Upper lobe of left lung (tissue), 6 donors: ENCODE measurements at regions not wholly inside any gene's neighbourhood (a gene's known extent, or its start where the extent isn't known, plus 50 kb on each side); places are given as distances from the start of the nearest gene placed in this dataset.

ENCODE experiments used
- ATAC-seq, 2 donors: fragments of 200-7000 bp; cut with Tn5 transposase; one replicate each; pipeline ENCODE4 v1.9.1; 2022; ENCODE audit warnings: mild to moderate bottlenecking in 2 of 2, moderate library complexity in 2 of 2; ENCODE audit not compliant: low FRiP score in 2 of 2
- DNase-seq, 2 donors: peaks; one replicate each; pipeline ENCODE4 v3.0.0-alpha.2; 2019 to 2020
- H3K27ac ChIP-seq, 4 donors: fragments of 200-600 bp; sonication (generic); one replicate each; pipeline ENCODE4 v1.5.1; 2016 to 2019
- H3K27me3 ChIP-seq, 4 donors: fragments of 200-600 bp; sonication (generic); one replicate each; pipeline ENCODE4 v1.5.1; 2017 to 2019
- H3K36me3 ChIP-seq, 4 donors: fragments of 200-600 bp; sonication (generic); one replicate each; pipeline ENCODE4 v1.5.1; 2016 to 2019
- H3K4me1 ChIP-seq, 4 donors: fragments of 200-600 bp; sonication (generic); one replicate each; pipeline ENCODE4 v1.5.1; 2018 to 2019
- H3K4me3 ChIP-seq, 4 donors: fragments of 200-600 bp; sonication (generic); one replicate each; pipeline ENCODE4 v1.5.1; 2017 to 2019; ENCODE audit warnings: mild to moderate bottlenecking in 2 of 4, moderate library complexity in 1 of 4
- H3K9me3 ChIP-seq, 4 donors: fragments of 200-600 bp; sonication (generic); one replicate each; pipeline ENCODE4 v1.5.1; 2018 to 2019
- CTCF ChIP-seq, 6 experiments: fragments of 450-650 bp in 4 of 6; fragments of 200-600 bp in 2 of 6; sonication (generic) in 2 of 6; IDR thresholded peaks; one replicate each; pipeline ENCODE4 v1.5.1; 2016 to 2019; ENCODE audit warnings: antibody characterized with exemption in 6 of 6
- EP300 ChIP-seq, 4 donors: sonication (generic); formaldehyde crosslinking; IDR thresholded peaks; one replicate each; pipeline ENCODE4 v1.5.1; 2017; ENCODE audit warnings: antibody characterized with exemption in 4 of 4, control low read depth in 2 of 4
- POLR2A ChIP-seq, 4 donors: fragments of 450-650 bp; IDR thresholded peaks; one replicate each; pipeline ENCODE4 v1.5.1; 2016 to 2017; ENCODE audit warnings: antibody characterized with exemption in 4 of 4, mild to moderate bottlenecking in 2 of 4
- POLR2AphosphoS5 ChIP-seq, 2 donors: sonication (generic); formaldehyde crosslinking; IDR thresholded peaks; one replicate each; pipeline ENCODE4 v1.5.1; 2017; ENCODE audit warnings: antibody characterized with exemption in 2 of 2
- WGBS, 2 donors: methylation state at CpG; one replicate each; pipeline ENCODE4 v1.1.5; 2017 to 2018; 5-methylcytosine and 5-hydroxymethylcytosine counted together
- donor health status: DM: no; HTN: no; CAD: no; lungs with moderate emphysema.
- donor health status: DM: no; HTN: yes; CAD: no; lungs with severe emphysema.

DNA sequence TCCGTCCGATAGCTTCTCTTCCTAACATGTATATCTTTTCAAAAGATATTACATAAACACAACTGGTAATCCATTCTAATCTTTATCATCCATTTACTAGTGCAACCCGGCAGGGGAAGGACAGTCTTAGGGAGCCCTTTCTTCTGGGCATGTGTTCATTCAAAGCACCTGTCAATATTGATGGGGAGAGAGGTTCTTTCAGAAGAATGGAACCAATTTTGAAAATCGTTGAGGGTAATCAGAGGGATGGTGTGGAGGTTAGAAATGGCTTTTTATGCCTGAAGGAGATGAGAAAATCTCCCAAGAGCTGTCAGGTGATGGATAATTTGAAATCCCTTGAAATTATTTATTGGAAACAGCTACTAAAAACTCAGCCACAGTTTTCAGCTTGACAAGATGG lies 561.9 kb upstream of the DCC start:
- DNase-seq (no peak), ATAC-seq (no peak)
- Histone ChIP-seq H3K27me3 (no peaks in the 10 kb centered on the region), H3K9me3 (no peaks in the 10 kb centered on the region), H3K36me3 (no peaks in the 10 kb centered on the region), H3K4me3 (no peak overlapping the region), H3K27ac (no peak overlapping the region), H3K4me1 (no peaks in the 10 kb centered on the region)
- TF ChIP-seq EP300 (IDR thresholded peaks at IDR 0.05) (no peak), POLR2AphosphoS5 (IDR thresholded peaks at IDR 0.05) (no peak)
- 82 to 84% methylated on average over 4 of the region's 4 CpGs for WGBS, 2 donors

- no peaks in the 10 kb centered on the region for H3K27me3 ChIP-seq
- no peaks in the 10 kb centered on the region for H3K4me1 ChIP-seq
- DNase-seq = no peak
- no peaks in the 10 kb centered on the region for H3K9me3 ChIP-seq
- H3K4me3 ChIP-seq = no peak overlapping the region
- WGBS, 2 donors = 81 to 85% methylated on average over 1 of the region's 1 CpG
- no peak overlapping the region for H3K27ac ChIP-seq
- H3K36me3 ChIP-seq = no peaks in the 10 kb centered on the region
- no peak for ATAC-seq
- TF ChIP-seq POLR2A (IDR thresholded peaks at IDR 0.05) = no peak
- TF ChIP-seq CTCF (IDR thresholded peaks at IDR 0.05) = no peak
- no peak for TF ChIP-seq POLR2AphosphoS5 (IDR thresholded peaks at IDR 0.05)
- no peak for TF ChIP-seq EP300 (IDR thresholded peaks at IDR 0.05)
Observed at GRCh38 chr18:51789871-51790270, 550.1 kb upstream of the DCC start.

DNA sequence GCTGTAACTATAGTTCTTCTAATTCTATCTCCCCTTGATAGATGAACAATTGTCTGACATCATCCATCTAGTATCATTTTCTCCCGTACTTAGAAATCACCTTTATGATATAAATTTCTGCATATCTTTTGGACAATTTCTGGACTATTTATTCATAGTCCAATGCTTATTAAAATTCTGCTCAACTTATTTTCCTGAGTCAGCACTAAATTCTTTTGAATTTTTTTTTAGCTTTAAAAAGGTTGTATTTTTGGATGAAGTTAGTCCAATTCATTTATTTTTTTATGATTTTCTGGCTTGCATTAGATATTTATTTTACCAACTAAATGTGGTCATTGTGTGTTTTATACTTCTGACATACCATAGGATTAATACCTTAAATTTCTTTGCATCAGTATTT lies 538.5 kb upstream of the DCC start:
- H3K9me3 ChIP-seq = no peaks in the 10 kb centered on the region
- TF ChIP-seq CTCF (IDR thresholded peaks at IDR 0.05) (no peak), EP300 (IDR thresholded peaks at IDR 0.05) (no peak), POLR2AphosphoS5 (IDR thresholded peaks at IDR 0.05) (no peak), POLR2A (IDR thresholded peaks at IDR 0.05) (no peak)
- DNase-seq = no peak
- H3K36me3 ChIP-seq = no peaks in the 10 kb centered on the region
- no peak overlapping the region for H3K4me3 ChIP-seq
- H3K27ac ChIP-seq = no peak overlapping the region
- H3K4me1 ChIP-seq = no peaks in the 10 kb centered on the region
- 84 to 90% methylated on average over 1 of the region's 1 CpG for WGBS, 2 donors
- ATAC-seq = no peak
- H3K27me3 ChIP-seq = no peaks in the 10 kb centered on the region

GRCh38 chr18:51802569-51803428 lies 537.2 kb upstream of the DCC start:
- Histone ChIP-seq H3K27me3 (no peaks in the 10 kb centered on the region), H3K4me1 (no peaks in the 10 kb centered on the region), H3K36me3 (no peaks in the 10 kb centered on the region), H3K4me3 (no peak overlapping the region), H3K9me3 (no peaks in the 10 kb centered on the region), H3K27ac (no peak overlapping the region)
- DNase-seq = no peak
- TF ChIP-seq POLR2A (IDR thresholded peaks at IDR 0.05) = no peak
- no peak for TF ChIP-seq POLR2AphosphoS5 (IDR thresholded peaks at IDR 0.05)
- no peak for TF ChIP-seq EP300 (IDR thresholded peaks at IDR 0.05)
- no peak for TF ChIP-seq CTCF (IDR thresholded peaks at IDR 0.05)
- 88 to 94% methylated on average over 4 of the region's 4 CpGs for WGBS, 2 donors
- ATAC-seq = no peak

DNA sequence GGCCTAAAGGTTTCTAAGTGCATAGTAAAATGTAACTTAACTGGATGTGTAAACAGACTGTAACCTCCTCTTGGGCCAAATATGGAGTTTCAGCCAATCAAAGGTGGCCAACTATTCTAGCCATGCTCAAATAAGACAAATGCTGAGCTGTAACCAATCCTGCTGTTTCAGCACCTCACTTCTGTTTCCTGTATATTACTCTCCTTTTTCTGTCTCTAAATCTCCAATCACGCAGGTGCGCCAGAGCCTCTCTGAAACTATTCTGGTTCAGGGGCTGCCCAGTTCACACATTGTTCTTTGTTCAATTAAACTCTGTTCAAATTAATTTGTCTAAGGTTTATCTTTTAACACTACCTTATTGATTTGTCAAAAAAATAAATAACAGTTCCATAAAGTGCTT lies 532.7 kb upstream of the DCC start:
- Histone ChIP-seq H3K27me3 (no peaks in the 10 kb centered on the region), H3K36me3 (no peaks in the 10 kb centered on the region), H3K9me3 (no peaks in the 10 kb centered on the region), H3K4me3 (no peak overlapping the region), H3K27ac (no peak overlapping the region), H3K4me1 (no peaks in the 10 kb centered on the region)
- WGBS, 2 donors = 98 to 100% methylated on average over 2 of the region's 2 CpGs
- no peak for DNase-seq
- TF ChIP-seq CTCF (IDR thresholded peaks at IDR 0.05) (no peak), EP300 (IDR thresholded peaks at IDR 0.05) (no peak), POLR2AphosphoS5 (IDR thresholded peaks at IDR 0.05) (no peak), POLR2A (IDR thresholded peaks at IDR 0.05) (no peak)
- ATAC-seq = no peak
